ENCODE measurements at regions not wholly inside any gene's neighbourhood (a gene's known extent, or its start where the extent isn't known, plus 50 kb on each side); places are given as distances from the start of the nearest gene placed in this dataset.

- H3K4me1 ChIP-seq (ENCODE audit: insufficient read depth, low read length) = no peaks in the 10 kb centered on the region
- ChIA-PET POLR2A (no interaction called here), CTCF (no interaction called here)
- no peak overlapping the region for H3K27ac Mint-ChIP-seq
- DNase-seq = no peak
- H3K4me1 Mint-ChIP-seq = no peaks in the 10 kb centered on the region
- peaks cover 11 to 29% of the 10 kb centered on the region in 2 donors for H3K27me3 Mint-ChIP-seq
- no peak overlapping the region for H3K4me3 ChIP-seq (ENCODE audit: low read length)
- H3K36me3 ChIP-seq (ENCODE audit: insufficient read depth, low read length) = no peaks in the 10 kb centered on the region
- H3K36me3 Mint-ChIP-seq = peaks cover 0 to 19% (median 2%) of the 10 kb centered on the region in 3 donors
- H3K9me3 Mint-ChIP-seq = peaks cover 4 to 28% (median 24%) of the 10 kb centered on the region in 5 donors
- no peak overlapping the region for H3K27ac ChIP-seq (ENCODE audit: low read depth, low read length)
- H3K9me3 ChIP-seq (ENCODE audit: low read length) = no peaks in the 10 kb centered on the region
- no peak overlapping the region for H3K4me3 Mint-ChIP-seq
- no peaks in the 10 kb centered on the region for H3K27me3 ChIP-seq (ENCODE audit: insufficient read depth, low read length, poor library complexity, severe bottlenecking)
Measured at GRCh38 chr3:5282703-5283102, 95.2 kb downstream of the EDEM1 start.

GRCh38 chr3:5285439-5285838 is 97.9 kb downstream of the EDEM1 start:
- Mint-ChIP-seq H3K4me1 (no peaks in the 10 kb centered on the region), H3K9me3 (peaks cover 5 to 34% (median 22%) of the 10 kb centered on the region in 5 donors), H3K27me3 (peaks cover 5 to 46% of the 10 kb centered on the region in 2 donors), H3K27ac (peak overlapping the region in 1 of 8 donors; percentile 48), H3K4me3 (no peak overlapping the region), H3K36me3 (peaks cover 0 to 25% (median 0%) of the 10 kb centered on the region in 3 donors)
- H3K27me3 ChIP-seq (ENCODE audit: insufficient read depth, low read length, poor library complexity, severe bottlenecking) = no peaks in the 10 kb centered on the region
- no peak overlapping the region for H3K27ac ChIP-seq (ENCODE audit: low read depth, low read length)
- no peak overlapping the region for H3K4me3 ChIP-seq (ENCODE audit: low read length)
- ChIA-PET CTCF (no interaction called here), POLR2A (no interaction called here)
- H3K4me1 ChIP-seq (ENCODE audit: insufficient read depth, low read length) = no peaks in the 10 kb centered on the region
- no peaks in the 10 kb centered on the region for H3K9me3 ChIP-seq (ENCODE audit: low read length)
- DNase-seq = no peak
- H3K36me3 ChIP-seq (ENCODE audit: insufficient read depth, low read length) = no peaks in the 10 kb centered on the region

GRCh38 chr3:5290915-5291314 is 103.4 kb downstream of the EDEM1 start:
- H3K4me3 ChIP-seq (ENCODE audit: low read length) = no peak overlapping the region
- H3K27me3 ChIP-seq (ENCODE audit: insufficient read depth, low read length, poor library complexity, severe bottlenecking) = no peaks in the 10 kb centered on the region
- ChIA-PET CTCF (no interaction called here), POLR2A (no interaction called here)
- H3K27me3 Mint-ChIP-seq = peaks cover 1 to 48% of the 10 kb centered on the region in 2 donors
- no peaks in the 10 kb centered on the region for H3K9me3 ChIP-seq (ENCODE audit: low read length)
- H3K27ac ChIP-seq (ENCODE audit: low read depth, low read length) = no peak overlapping the region
- no peak for DNase-seq
- H3K4me1 ChIP-seq (ENCODE audit: insufficient read depth, low read length) = no peaks in the 10 kb centered on the region
- H3K4me1 Mint-ChIP-seq = no peaks in the 10 kb centered on the region
- no peak overlapping the region for H3K27ac Mint-ChIP-seq
- peaks cover 0 to 13% (median 2%) of the 10 kb centered on the region in 3 donors for H3K36me3 Mint-ChIP-seq
- H3K9me3 Mint-ChIP-seq = peaks cover 0 to 18% (median 3%) of the 10 kb centered on the region in 5 donors
- H3K36me3 ChIP-seq (ENCODE audit: insufficient read depth, low read length) = no peaks in the 10 kb centered on the region
- H3K4me3 Mint-ChIP-seq = no peak overlapping the region

GRCh38 chr3:5292512-5292911 is 105.0 kb downstream of the EDEM1 start:
- ChIA-PET POLR2A (no interaction called here), CTCF (no interaction called here)
- H3K36me3 ChIP-seq (ENCODE audit: insufficient read depth, low read length) = no peaks in the 10 kb centered on the region
- H3K27ac ChIP-seq (ENCODE audit: low read depth, low read length) = no peak overlapping the region
- H3K36me3 Mint-ChIP-seq = peaks cover 0 to 11% (median 2%) of the 10 kb centered on the region in 3 donors
- H3K4me1 ChIP-seq (ENCODE audit: insufficient read depth, low read length) = no peaks in the 10 kb centered on the region
- H3K27me3 ChIP-seq (ENCODE audit: insufficient read depth, low read length, poor library complexity, severe bottlenecking) = no peaks in the 10 kb centered on the region
- DNase-seq = no peak
- H3K9me3 Mint-ChIP-seq = peaks cover 0 to 13% (median 3%) of the 10 kb centered on the region in 5 donors
- H3K4me1 Mint-ChIP-seq = peaks cover 4 to 7% (median 7%) of the 10 kb centered on the region in 3 donors
- H3K9me3 ChIP-seq (ENCODE audit: low read length) = no peaks in the 10 kb centered on the region
- H3K4me3 ChIP-seq (ENCODE audit: low read length) = no peak overlapping the region
- no peak overlapping the region for H3K27ac Mint-ChIP-seq
- peaks cover 1 to 36% of the 10 kb centered on the region in 2 donors for H3K27me3 Mint-ChIP-seq
- H3K4me3 Mint-ChIP-seq = no peak overlapping the region

- ChIA-PET CTCF (no interaction called here), POLR2A (no interaction called here)
- no peak for DNase-seq
- Histone ChIP-seq H3K36me3 (ENCODE audit: insufficient read depth, low read length) (no peaks in the 10 kb centered on the region), H3K27me3 (ENCODE audit: insufficient read depth, low read length, poor library complexity, severe bottlenecking) (no peaks in the 10 kb centered on the region), H3K9me3 (ENCODE audit: low read length) (no peaks in the 10 kb centered on the region), H3K4me1 (ENCODE audit: insufficient read depth, low read length) (no peaks in the 10 kb centered on the region), H3K27ac (ENCODE audit: low read depth, low read length) (no peak overlapping the region), H3K4me3 (ENCODE audit: low read length) (no peak overlapping the region)
- H3K9me3 Mint-ChIP-seq = peaks cover 0 to 6% (median under 1%) of the 10 kb centered on the region in 5 donors
- H3K36me3 Mint-ChIP-seq = peaks cover 0 to 6% (median 2%) of the 10 kb centered on the region in 3 donors
- H3K4me1 Mint-ChIP-seq = peaks cover 4 to 7% (median 7%) of the 10 kb centered on the region in 3 donors
- H3K27ac Mint-ChIP-seq = no peak overlapping the region
- H3K4me3 Mint-ChIP-seq = no peak overlapping the region
- H3K27me3 Mint-ChIP-seq = peaks cover 3 to 29% of the 10 kb centered on the region in 2 donors
Measured at GRCh38 chr3:5293207-5293606, 105.7 kb downstream of the EDEM1 start.

GRCh38 chr3:5294356-5294755 is 106.8 kb downstream of the EDEM1 start:
- no peak for DNase-seq
- peaks cover 0 to 2% (median 0%) of the 10 kb centered on the region in 5 donors for H3K9me3 Mint-ChIP-seq
- Histone ChIP-seq H3K27ac (ENCODE audit: low read depth, low read length) (no peak overlapping the region), H3K4me1 (ENCODE audit: insufficient read depth, low read length) (no peaks in the 10 kb centered on the region), H3K4me3 (ENCODE audit: low read length) (no peak overlapping the region), H3K27me3 (ENCODE audit: insufficient read depth, low read length, poor library complexity, severe bottlenecking) (no peaks in the 10 kb centered on the region), H3K9me3 (ENCODE audit: low read length) (no peaks in the 10 kb centered on the region), H3K36me3 (ENCODE audit: insufficient read depth, low read length) (no peaks in the 10 kb centered on the region)
- H3K27me3 Mint-ChIP-seq = peaks cover 3 to 21% of the 10 kb centered on the region in 2 donors
- no peak overlapping the region for H3K4me3 Mint-ChIP-seq
- peaks cover 4 to 7% (median 7%) of the 10 kb centered on the region in 3 donors for H3K4me1 Mint-ChIP-seq
- CTCF ChIA-PET = no interaction called here
- H3K36me3 Mint-ChIP-seq = peaks cover 0 to 2% (median 0%) of the 10 kb centered on the region in 3 donors
- no peak overlapping the region for H3K27ac Mint-ChIP-seq
- POLR2A ChIA-PET = no interaction called here

- ChIA-PET CTCF (no interaction called here), POLR2A (no interaction called here)
- H3K9me3 Mint-ChIP-seq = no peaks in the 10 kb centered on the region
- Histone ChIP-seq H3K9me3 (ENCODE audit: low read length) (no peaks in the 10 kb centered on the region), H3K27me3 (ENCODE audit: insufficient read depth, low read length, poor library complexity, severe bottlenecking) (no peaks in the 10 kb centered on the region), H3K36me3 (ENCODE audit: insufficient read depth, low read length) (no peaks in the 10 kb centered on the region), H3K4me3 (ENCODE audit: low read length) (no peak overlapping the region), H3K27ac (ENCODE audit: low read depth, low read length) (no peak overlapping the region), H3K4me1 (ENCODE audit: insufficient read depth, low read length) (no peaks in the 10 kb centered on the region)
- DNase-seq = no peak
- peaks cover 0 to 2% (median 0%) of the 10 kb centered on the region in 3 donors for H3K36me3 Mint-ChIP-seq
- H3K27me3 Mint-ChIP-seq = peaks cover 3 to 19% of the 10 kb centered on the region in 2 donors
- H3K27ac Mint-ChIP-seq = no peak overlapping the region
- no peak overlapping the region for H3K4me3 Mint-ChIP-seq
- H3K4me1 Mint-ChIP-seq = peaks cover 4 to 7% (median 7%) of the 10 kb centered on the region in 3 donors
Measured at GRCh38 chr3:5295191-5295690, 107.7 kb downstream of the EDEM1 start.

GRCh38 chr3:5296362-5296761 is 108.9 kb downstream of the EDEM1 start:
- Mint-ChIP-seq H3K27ac (no peak overlapping the region), H3K27me3 (peaks cover 3 to 16% of the 10 kb centered on the region in 2 donors), H3K36me3 (peaks cover 0 to 2% (median 0%) of the 10 kb centered on the region in 3 donors), H3K9me3 (no peaks in the 10 kb centered on the region), H3K4me1 (peaks cover 4 to 7% (median 7%) of the 10 kb centered on the region in 3 donors), H3K4me3 (no peak overlapping the region)
- ChIA-PET POLR2A (no interaction called here), CTCF (no interaction called here)
- H3K27ac ChIP-seq (ENCODE audit: low read depth, low read length) = no peak overlapping the region
- DNase-seq = peak in 1 of 5 donors; percentile 1
- no peaks in the 10 kb centered on the region for H3K36me3 ChIP-seq (ENCODE audit: insufficient read depth, low read length)
- no peaks in the 10 kb centered on the region for H3K4me1 ChIP-seq (ENCODE audit: insufficient read depth, low read length)
- H3K9me3 ChIP-seq (ENCODE audit: low read length) = no peaks in the 10 kb centered on the region
- H3K4me3 ChIP-seq (ENCODE audit: low read length) = no peak overlapping the region
- H3K27me3 ChIP-seq (ENCODE audit: insufficient read depth, low read length, poor library complexity, severe bottlenecking) = no peaks in the 10 kb centered on the region
